ENCODE measurements at regions not wholly inside any gene's neighbourhood (a gene's known extent, or its start where the extent isn't known, plus 50 kb on each side); places are given as distances from the start of the nearest gene placed in this dataset.

DNA sequence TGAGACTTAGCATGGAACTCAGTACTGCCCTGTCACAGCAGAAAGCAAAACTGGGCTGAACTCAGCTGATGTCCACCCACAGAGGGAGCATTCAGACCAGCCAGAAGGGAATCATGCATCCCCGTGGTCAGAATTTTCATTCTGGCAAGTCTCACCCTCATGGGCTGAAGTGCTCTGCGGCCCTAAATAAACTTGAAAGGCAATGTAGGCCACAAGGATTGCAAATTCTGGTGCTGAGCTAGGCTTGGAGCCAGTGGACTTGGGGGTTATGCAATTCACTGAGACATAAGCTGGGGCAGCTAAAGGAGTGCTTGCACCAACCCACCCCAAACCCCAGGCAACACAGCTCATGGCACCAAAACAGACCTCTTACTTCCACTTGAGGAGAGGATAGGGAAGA lies 494.1 kb downstream of the GABRG1 start:
- TF ChIP-seq, protein P1, sequence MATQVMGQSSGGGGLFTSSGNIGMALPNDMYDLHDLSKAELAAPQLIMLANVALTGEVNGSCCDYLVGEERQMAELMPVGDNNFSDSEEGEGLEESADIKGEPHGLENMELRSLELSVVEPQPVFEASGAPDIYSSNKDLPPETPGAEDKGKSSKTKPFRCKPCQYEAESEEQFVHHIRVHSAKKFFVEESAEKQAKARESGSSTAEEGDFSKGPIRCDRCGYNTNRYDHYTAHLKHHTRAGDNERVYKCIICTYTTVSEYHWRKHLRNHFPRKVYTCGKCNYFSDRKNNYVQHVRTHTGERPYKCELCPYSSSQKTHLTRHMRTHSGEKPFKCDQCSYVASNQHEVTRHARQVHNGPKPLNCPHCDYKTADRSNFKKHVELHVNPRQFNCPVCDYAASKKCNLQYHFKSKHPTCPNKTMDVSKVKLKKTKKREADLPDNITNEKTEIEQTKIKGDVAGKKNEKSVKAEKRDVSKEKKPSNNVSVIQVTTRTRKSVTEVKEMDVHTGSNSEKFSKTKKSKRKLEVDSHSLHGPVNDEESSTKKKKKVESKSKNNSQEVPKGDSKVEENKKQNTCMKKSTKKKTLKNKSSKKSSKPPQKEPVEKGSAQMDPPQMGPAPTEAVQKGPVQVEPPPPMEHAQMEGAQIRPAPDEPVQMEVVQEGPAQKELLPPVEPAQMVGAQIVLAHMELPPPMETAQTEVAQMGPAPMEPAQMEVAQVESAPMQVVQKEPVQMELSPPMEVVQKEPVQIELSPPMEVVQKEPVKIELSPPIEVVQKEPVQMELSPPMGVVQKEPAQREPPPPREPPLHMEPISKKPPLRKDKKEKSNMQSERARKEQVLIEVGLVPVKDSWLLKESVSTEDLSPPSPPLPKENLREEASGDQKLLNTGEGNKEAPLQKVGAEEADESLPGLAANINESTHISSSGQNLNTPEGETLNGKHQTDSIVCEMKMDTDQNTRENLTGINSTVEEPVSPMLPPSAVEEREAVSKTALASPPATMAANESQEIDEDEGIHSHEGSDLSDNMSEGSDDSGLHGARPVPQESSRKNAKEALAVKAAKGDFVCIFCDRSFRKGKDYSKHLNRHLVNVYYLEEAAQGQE (IDR thresholded peaks at IDR 0.05; ENCODE audit: insufficient replicate concordance, low read depth): no peak
- TF ChIP-seq, protein P2, sequence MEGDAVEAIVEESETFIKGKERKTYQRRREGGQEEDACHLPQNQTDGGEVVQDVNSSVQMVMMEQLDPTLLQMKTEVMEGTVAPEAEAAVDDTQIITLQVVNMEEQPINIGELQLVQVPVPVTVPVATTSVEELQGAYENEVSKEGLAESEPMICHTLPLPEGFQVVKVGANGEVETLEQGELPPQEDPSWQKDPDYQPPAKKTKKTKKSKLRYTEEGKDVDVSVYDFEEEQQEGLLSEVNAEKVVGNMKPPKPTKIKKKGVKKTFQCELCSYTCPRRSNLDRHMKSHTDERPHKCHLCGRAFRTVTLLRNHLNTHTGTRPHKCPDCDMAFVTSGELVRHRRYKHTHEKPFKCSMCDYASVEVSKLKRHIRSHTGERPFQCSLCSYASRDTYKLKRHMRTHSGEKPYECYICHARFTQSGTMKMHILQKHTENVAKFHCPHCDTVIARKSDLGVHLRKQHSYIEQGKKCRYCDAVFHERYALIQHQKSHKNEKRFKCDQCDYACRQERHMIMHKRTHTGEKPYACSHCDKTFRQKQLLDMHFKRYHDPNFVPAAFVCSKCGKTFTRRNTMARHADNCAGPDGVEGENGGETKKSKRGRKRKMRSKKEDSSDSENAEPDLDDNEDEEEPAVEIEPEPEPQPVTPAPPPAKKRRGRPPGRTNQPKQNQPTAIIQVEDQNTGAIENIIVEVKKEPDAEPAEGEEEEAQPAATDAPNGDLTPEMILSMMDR (IDR thresholded peaks at IDR 0.05; ENCODE audit: insufficient read depth, low read length): no peak
- TF ChIP-seq SPI1 (IDR thresholded peaks at IDR 0.05; ENCODE audit: borderline replicate concordance, low read depth): no peak
- TF ChIP-seq POLR2AphosphoS5 (IDR thresholded peaks at IDR 0.05; ENCODE audit: low read depth): no peak
- TF ChIP-seq GABPA (IDR thresholded peaks at IDR 0.05; ENCODE audit: low read depth): no peak
- no peak for DNase-seq (ENCODE audit: low read depth in 1 of 2, low spot score in 1 of 2)
- Histone ChIP-seq H3K27me3 (ENCODE audit: insufficient read depth, poor library complexity, severe bottlenecking) (no peaks in the 10 kb centered on the region), H3K27ac (replicated peaks) (no peak overlapping the region), H3K4me3 (replicated peaks; ENCODE audit: insufficient read depth, low read length) (no peak overlapping the region)

DNA sequence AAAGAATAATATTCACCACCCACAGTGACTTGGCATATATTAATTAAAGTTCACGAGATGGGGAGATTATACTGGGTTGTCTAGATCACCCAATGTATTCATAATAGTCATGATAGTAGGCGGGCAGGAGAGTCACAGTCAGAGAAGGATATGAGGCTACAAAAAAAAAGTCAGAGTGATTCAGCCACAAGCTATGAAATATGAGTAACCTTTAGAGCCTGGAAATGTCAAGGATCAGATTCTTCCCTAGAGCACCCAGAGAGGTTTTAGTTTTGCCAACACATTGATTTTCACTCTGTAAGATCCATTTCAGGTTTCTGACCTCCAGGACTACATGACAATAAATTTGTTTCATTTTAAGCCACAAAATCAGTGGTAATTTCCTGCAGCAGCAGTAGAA lies 501.9 kb downstream of the GABRG1 start:
- no peaks in the 10 kb centered on the region for H3K27me3 ChIP-seq (ENCODE audit: insufficient read depth, poor library complexity, severe bottlenecking)
- H3K27ac ChIP-seq (replicated peaks): no peak overlapping the region
- no peak overlapping the region for H3K4me3 ChIP-seq (replicated peaks; ENCODE audit: insufficient read depth, low read length)
- DNase-seq (ENCODE audit: low read depth in 1 of 2, low spot score in 1 of 2): no peak
- no peak for TF ChIP-seq POLR2AphosphoS5 (IDR thresholded peaks at IDR 0.05; ENCODE audit: low read depth)
- TF ChIP-seq, protein P2 (IDR thresholded peaks at IDR 0.05; ENCODE audit: insufficient read depth, low read length): no peak
- TF ChIP-seq, protein P1 (IDR thresholded peaks at IDR 0.05; ENCODE audit: insufficient replicate concordance, low read depth): no peak
- TF ChIP-seq GABPA (IDR thresholded peaks at IDR 0.05; ENCODE audit: low read depth): no peak
- TF ChIP-seq SPI1 (IDR thresholded peaks at IDR 0.05; ENCODE audit: borderline replicate concordance, low read depth): no peak

- no peak overlapping the region for H3K4me3 ChIP-seq (replicated peaks; ENCODE audit: insufficient read depth, low read length)
- TF ChIP-seq GABPA (IDR thresholded peaks at IDR 0.05; ENCODE audit: low read depth) (no peak), SPI1 (IDR thresholded peaks at IDR 0.05; ENCODE audit: borderline replicate concordance, low read depth) (no peak), POLR2AphosphoS5 (IDR thresholded peaks at IDR 0.05; ENCODE audit: low read depth) (no peak)
- TF ChIP-seq, protein P1 (IDR thresholded peaks at IDR 0.05; ENCODE audit: insufficient replicate concordance, low read depth): no peak
- TF ChIP-seq, protein P2 (IDR thresholded peaks at IDR 0.05; ENCODE audit: insufficient read depth, low read length): no peak
- no peak for DNase-seq (ENCODE audit: low read depth in 1 of 2, low spot score in 1 of 2)
- no peaks in the 10 kb centered on the region for H3K27me3 ChIP-seq (ENCODE audit: insufficient read depth, poor library complexity, severe bottlenecking)
- no peak overlapping the region for H3K27ac ChIP-seq (replicated peaks)
These were observed 503.0 kb downstream of the GABRG1 start for GRCh38 chr4:45620808-45621207.
